ENCODE measurements at regions not wholly inside any gene's neighbourhood (a gene's known extent, or its start where the extent isn't known, plus 50 kb on each side); places are given as distances from the start of the nearest gene placed in this dataset.

DNA sequence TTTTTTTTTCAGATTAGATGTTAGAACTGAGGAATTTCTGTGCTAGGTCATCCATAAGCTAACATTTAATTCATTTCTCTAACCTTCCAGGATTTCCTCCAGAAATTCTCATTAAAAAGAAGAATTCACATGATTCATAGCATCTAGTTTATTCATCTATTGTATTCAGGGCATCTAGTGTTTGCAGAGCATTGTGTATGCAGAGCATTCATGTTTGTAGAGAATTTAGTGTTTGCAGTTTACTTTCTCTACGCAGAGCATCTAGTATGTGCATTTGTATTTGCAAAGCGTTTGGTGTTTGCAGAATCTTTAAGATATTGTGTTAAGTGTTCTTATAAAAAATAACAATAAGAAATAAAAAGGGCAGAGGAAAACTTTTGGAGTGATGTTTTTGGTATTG lies 491.1 kb downstream of the MTRR start:
- Histone ChIP-seq H3K79me2 (ENCODE audit: control insufficient read depth, insufficient read depth, low read length) (no peaks in the 10 kb centered on the region), H3K27me3 (ENCODE audit: control insufficient read depth, insufficient read depth, low read length) (no peaks in the 10 kb centered on the region)

DNA sequence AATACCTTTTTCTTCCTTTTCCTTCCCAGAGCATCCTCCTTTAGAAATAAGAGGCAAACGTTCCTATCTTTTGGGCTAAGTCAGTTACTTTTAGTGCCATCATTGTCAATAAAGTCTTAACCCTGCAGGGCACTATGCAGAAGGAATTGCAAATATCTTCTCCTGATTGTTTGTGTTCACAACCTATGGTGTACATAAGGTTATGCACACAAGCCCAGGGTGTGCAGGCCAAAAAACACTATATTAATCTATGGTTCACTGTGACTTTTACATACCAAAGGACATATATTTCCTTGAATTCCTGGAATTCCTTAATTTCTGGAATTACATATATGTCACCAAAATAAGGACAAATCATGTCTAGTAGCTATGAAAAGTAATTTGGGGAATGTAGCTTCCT lies 493.5 kb downstream of the MTRR start:
- H3K4me2 ChIP-seq (ENCODE audit: extremely low read depth, insufficient read depth, low read length) = no peak overlapping the region
- no peaks in the 10 kb centered on the region for H3K36me3 ChIP-seq (ENCODE audit: control insufficient read depth, insufficient read depth, low read length)
- H4K20me1 ChIP-seq (ENCODE audit: control insufficient read depth, extremely low read depth, insufficient read depth, low read length) = no peaks in the 10 kb centered on the region
- no peak overlapping the region for H3K27ac ChIP-seq (ENCODE audit: insufficient read depth, low read length)
- no peak for TF ChIP-seq EZH2 (IDR thresholded peaks at IDR 0.05; ENCODE audit: low read length, missing control alignments)
- TF ChIP-seq, protein P1, sequence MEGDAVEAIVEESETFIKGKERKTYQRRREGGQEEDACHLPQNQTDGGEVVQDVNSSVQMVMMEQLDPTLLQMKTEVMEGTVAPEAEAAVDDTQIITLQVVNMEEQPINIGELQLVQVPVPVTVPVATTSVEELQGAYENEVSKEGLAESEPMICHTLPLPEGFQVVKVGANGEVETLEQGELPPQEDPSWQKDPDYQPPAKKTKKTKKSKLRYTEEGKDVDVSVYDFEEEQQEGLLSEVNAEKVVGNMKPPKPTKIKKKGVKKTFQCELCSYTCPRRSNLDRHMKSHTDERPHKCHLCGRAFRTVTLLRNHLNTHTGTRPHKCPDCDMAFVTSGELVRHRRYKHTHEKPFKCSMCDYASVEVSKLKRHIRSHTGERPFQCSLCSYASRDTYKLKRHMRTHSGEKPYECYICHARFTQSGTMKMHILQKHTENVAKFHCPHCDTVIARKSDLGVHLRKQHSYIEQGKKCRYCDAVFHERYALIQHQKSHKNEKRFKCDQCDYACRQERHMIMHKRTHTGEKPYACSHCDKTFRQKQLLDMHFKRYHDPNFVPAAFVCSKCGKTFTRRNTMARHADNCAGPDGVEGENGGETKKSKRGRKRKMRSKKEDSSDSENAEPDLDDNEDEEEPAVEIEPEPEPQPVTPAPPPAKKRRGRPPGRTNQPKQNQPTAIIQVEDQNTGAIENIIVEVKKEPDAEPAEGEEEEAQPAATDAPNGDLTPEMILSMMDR (conservative IDR thresholded peaks at IDR 0.05 in 1 of 2, IDR thresholded peaks at IDR 0.05 in 1 of 2; ENCODE audit: low read depth in 1 of 2, low read length in 2 of 2) = no peak
- H3K79me2 ChIP-seq (ENCODE audit: control insufficient read depth, insufficient read depth, low read length) = no peaks in the 10 kb centered on the region
- H3K9ac ChIP-seq (ENCODE audit: insufficient read depth, low read length) = no peak overlapping the region
- H3K27me3 ChIP-seq (ENCODE audit: control insufficient read depth, insufficient read depth, low read length) = no peaks in the 10 kb centered on the region
- H2AFZ ChIP-seq (ENCODE audit: low read length) = no peak overlapping the region
- no peak for DNase-seq (ENCODE audit: low read depth in 2 of 2)
- H3K4me3 ChIP-seq (replicated peaks in 1 of 4; ENCODE audit: control extremely low read depth in 1 of 4, insufficient read depth in 1 of 4, low read depth in 3 of 4, low read length in 4 of 4) = no peak overlapping the region
- no peaks in the 10 kb centered on the region for H3K9me3 ChIP-seq (ENCODE audit: control insufficient read depth, insufficient read depth, low read depth, low read length)
- no peaks in the 10 kb centered on the region for H3K4me1 ChIP-seq (ENCODE audit: control insufficient read depth, extremely low read depth, insufficient read depth, low read length)

More for the DNA sequence above, 491.1 kb downstream of the MTRR start:
- no peaks in the 10 kb centered on the region for H3K36me3 ChIP-seq (ENCODE audit: control insufficient read depth, insufficient read depth, low read length)
- no peak overlapping the region for H3K9ac ChIP-seq (ENCODE audit: insufficient read depth, low read length)
- no peaks in the 10 kb centered on the region for H3K9me3 ChIP-seq (ENCODE audit: control insufficient read depth, insufficient read depth, low read depth, low read length)
- no peak overlapping the region for H3K4me2 ChIP-seq (ENCODE audit: extremely low read depth, insufficient read depth, low read length)
- TF ChIP-seq, protein P1 (conservative IDR thresholded peaks at IDR 0.05 in 1 of 2, IDR thresholded peaks at IDR 0.05 in 1 of 2; ENCODE audit: low read depth in 1 of 2, low read length in 2 of 2) = no peak
- no peak for TF ChIP-seq EZH2 (IDR thresholded peaks at IDR 0.05; ENCODE audit: low read length, missing control alignments)
- no peak overlapping the region for H3K4me3 ChIP-seq (replicated peaks in 1 of 4; ENCODE audit: control extremely low read depth in 1 of 4, insufficient read depth in 1 of 4, low read depth in 3 of 4, low read length in 4 of 4)
- H4K20me1 ChIP-seq (ENCODE audit: control insufficient read depth, extremely low read depth, insufficient read depth, low read length) = no peaks in the 10 kb centered on the region
- no peaks in the 10 kb centered on the region for H3K4me1 ChIP-seq (ENCODE audit: control insufficient read depth, extremely low read depth, insufficient read depth, low read length)
- no peak overlapping the region for H2AFZ ChIP-seq (ENCODE audit: low read length)
- H3K27ac ChIP-seq (ENCODE audit: insufficient read depth, low read length) = no peak overlapping the region
- no peak for DNase-seq (ENCODE audit: low read depth in 2 of 2)

DNA sequence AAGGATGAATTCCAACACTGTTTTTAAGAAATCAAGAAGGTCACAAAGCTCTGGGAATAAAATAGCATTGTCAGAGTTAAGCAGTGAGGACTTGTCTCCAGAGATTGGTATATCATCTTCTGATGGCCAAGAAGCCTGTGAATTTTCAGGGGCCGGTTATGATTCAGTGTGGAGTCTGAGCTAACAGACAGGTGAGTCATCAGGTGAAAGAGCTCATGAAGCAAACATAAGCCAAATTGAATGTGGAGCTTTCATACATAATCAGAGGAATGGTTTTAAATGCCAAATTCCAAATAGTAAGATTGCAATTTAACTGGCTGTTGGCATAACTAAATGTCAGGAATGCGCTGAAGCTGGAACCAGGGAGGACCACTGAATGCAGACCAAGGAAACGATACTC lies 494.2 kb downstream of the MTRR start:
- Histone ChIP-seq H4K20me1 (ENCODE audit: control insufficient read depth, extremely low read depth, insufficient read depth, low read length) (no peaks in the 10 kb centered on the region), H3K36me3 (ENCODE audit: control insufficient read depth, insufficient read depth, low read length) (no peaks in the 10 kb centered on the region), H3K4me1 (ENCODE audit: control insufficient read depth, extremely low read depth, insufficient read depth, low read length) (no peaks in the 10 kb centered on the region), H3K27me3 (ENCODE audit: control insufficient read depth, insufficient read depth, low read length) (no peaks in the 10 kb centered on the region), H2AFZ (ENCODE audit: low read length) (no peak overlapping the region), H3K27ac (ENCODE audit: insufficient read depth, low read length) (no peak overlapping the region), H3K4me2 (ENCODE audit: extremely low read depth, insufficient read depth, low read length) (no peak overlapping the region), H3K9ac (ENCODE audit: insufficient read depth, low read length) (no peak overlapping the region), H3K4me3 (replicated peaks in 1 of 4; ENCODE audit: control extremely low read depth in 1 of 4, insufficient read depth in 1 of 4, low read depth in 3 of 4, low read length in 4 of 4) (no peak overlapping the region), H3K9me3 (ENCODE audit: control insufficient read depth, insufficient read depth, low read depth, low read length) (no peaks in the 10 kb centered on the region), H3K79me2 (ENCODE audit: control insufficient read depth, insufficient read depth, low read length) (no peaks in the 10 kb centered on the region)
- TF ChIP-seq EZH2 (IDR thresholded peaks at IDR 0.05; ENCODE audit: low read length, missing control alignments) = no peak
- TF ChIP-seq, protein P1 (conservative IDR thresholded peaks at IDR 0.05 in 1 of 2, IDR thresholded peaks at IDR 0.05 in 1 of 2; ENCODE audit: low read depth in 1 of 2, low read length in 2 of 2) = no peak
- DNase-seq (ENCODE audit: low read depth in 2 of 2) = peak in 1 of 2 donors; percentile 67

All from fibroblast of lung (primary cell).